ENCODE measurements at regions not wholly inside any gene's neighbourhood (a gene's known extent, or its start where the extent isn't known, plus 50 kb on each side); places are given as distances from the start of the nearest gene placed in this dataset.

GRCh38 chr15:68518046-68518445, 60.7 kb upstream of the CORO2B start:
- TF ChIP-seq, protein P1, sequence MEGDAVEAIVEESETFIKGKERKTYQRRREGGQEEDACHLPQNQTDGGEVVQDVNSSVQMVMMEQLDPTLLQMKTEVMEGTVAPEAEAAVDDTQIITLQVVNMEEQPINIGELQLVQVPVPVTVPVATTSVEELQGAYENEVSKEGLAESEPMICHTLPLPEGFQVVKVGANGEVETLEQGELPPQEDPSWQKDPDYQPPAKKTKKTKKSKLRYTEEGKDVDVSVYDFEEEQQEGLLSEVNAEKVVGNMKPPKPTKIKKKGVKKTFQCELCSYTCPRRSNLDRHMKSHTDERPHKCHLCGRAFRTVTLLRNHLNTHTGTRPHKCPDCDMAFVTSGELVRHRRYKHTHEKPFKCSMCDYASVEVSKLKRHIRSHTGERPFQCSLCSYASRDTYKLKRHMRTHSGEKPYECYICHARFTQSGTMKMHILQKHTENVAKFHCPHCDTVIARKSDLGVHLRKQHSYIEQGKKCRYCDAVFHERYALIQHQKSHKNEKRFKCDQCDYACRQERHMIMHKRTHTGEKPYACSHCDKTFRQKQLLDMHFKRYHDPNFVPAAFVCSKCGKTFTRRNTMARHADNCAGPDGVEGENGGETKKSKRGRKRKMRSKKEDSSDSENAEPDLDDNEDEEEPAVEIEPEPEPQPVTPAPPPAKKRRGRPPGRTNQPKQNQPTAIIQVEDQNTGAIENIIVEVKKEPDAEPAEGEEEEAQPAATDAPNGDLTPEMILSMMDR (IDR thresholded peaks at IDR 0.05): no peak
- TF ChIP-seq EP300 (IDR thresholded peaks at IDR 0.05; ENCODE audit: borderline replicate concordance in 1 of 2, low read depth in 1 of 2, low read length in 1 of 2) (no peak), GATA2 (CRISPR knock-in tag; IDR thresholded peaks at IDR 0.05) (no peak), GABPA (IDR thresholded peaks at IDR 0.05; ENCODE audit: low read depth) (no peak), POLR2AphosphoS5 (IDR thresholded peaks at IDR 0.05; ENCODE audit: low read depth, low read length) (no peak), FOXJ3 (CRISPR knock-in tag; IDR thresholded peaks at IDR 0.05) (no peak)
- TF ChIP-seq, protein P2, sequence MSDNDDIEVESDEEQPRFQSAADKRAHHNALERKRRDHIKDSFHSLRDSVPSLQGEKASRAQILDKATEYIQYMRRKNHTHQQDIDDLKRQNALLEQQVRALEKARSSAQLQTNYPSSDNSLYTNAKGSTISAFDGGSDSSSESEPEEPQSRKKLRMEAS (IDR thresholded peaks at IDR 0.05; ENCODE audit: low read depth): no peak
- TF ChIP-seq, protein P3, sequence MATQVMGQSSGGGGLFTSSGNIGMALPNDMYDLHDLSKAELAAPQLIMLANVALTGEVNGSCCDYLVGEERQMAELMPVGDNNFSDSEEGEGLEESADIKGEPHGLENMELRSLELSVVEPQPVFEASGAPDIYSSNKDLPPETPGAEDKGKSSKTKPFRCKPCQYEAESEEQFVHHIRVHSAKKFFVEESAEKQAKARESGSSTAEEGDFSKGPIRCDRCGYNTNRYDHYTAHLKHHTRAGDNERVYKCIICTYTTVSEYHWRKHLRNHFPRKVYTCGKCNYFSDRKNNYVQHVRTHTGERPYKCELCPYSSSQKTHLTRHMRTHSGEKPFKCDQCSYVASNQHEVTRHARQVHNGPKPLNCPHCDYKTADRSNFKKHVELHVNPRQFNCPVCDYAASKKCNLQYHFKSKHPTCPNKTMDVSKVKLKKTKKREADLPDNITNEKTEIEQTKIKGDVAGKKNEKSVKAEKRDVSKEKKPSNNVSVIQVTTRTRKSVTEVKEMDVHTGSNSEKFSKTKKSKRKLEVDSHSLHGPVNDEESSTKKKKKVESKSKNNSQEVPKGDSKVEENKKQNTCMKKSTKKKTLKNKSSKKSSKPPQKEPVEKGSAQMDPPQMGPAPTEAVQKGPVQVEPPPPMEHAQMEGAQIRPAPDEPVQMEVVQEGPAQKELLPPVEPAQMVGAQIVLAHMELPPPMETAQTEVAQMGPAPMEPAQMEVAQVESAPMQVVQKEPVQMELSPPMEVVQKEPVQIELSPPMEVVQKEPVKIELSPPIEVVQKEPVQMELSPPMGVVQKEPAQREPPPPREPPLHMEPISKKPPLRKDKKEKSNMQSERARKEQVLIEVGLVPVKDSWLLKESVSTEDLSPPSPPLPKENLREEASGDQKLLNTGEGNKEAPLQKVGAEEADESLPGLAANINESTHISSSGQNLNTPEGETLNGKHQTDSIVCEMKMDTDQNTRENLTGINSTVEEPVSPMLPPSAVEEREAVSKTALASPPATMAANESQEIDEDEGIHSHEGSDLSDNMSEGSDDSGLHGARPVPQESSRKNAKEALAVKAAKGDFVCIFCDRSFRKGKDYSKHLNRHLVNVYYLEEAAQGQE (IDR thresholded peaks at IDR 0.05; ENCODE audit: low read depth, low read length): no peak

Measured in SK-N-SH (cell line).